Naive thymus-derived CD4-positive, alpha-beta T cell (primary cell): ENCODE measurements at regions not wholly inside any gene's neighbourhood (a gene's known extent, or its start where the extent isn't known, plus 50 kb on each side); places are given as distances from the start of the nearest gene placed in this dataset.

Source experiments
- ATAC-seq: fragments of 150-1000 bp; cut with Tn5 transposase; 2 replicates; pipeline ENCODE4 v1.10.0; 2021; ENCODE audit warnings: mild to moderate bottlenecking, moderate library complexity
- CTCF ChIA-PET: fragments of 350-600 bp; sonication (Branson Sonifier 250); formaldehyde crosslinking; loops from one replicate; lab custom pipeline; 2021; ENCODE audit warnings: antibody characterized with exemption; lab: Charles Lee
- POLR2A ChIA-PET: fragments of 350-600 bp; sonication (Branson Sonifier 250); formaldehyde crosslinking; loops from one replicate; lab custom pipeline; 2021; ENCODE audit warnings: antibody characterized with exemption, inconsistent platforms; lab: Charles Lee
- DNase-seq, 9 donors: peaks; one replicate each; pipeline versions ENCODE4 v3.0.0 to v3.0.0-alpha.2; 2020 to 2022; ENCODE audit warnings: mixed read lengths in 1 of 9
- H3K27ac ChIP-seq: one replicate; pipeline ENCODE4 v1.7.0; 2013; ENCODE audit warnings: mild to moderate bottlenecking, low read depth, low read length, moderate library complexity
- H3K27me3 ChIP-seq, 2 donors: one replicate each; pipeline ENCODE4 v1.7.0; 2013; ENCODE audit warnings: low read length in 2 of 2, mild to moderate bottlenecking in 2 of 2, moderate library complexity in 2 of 2; ENCODE audit not compliant: control insufficient read depth in 2 of 2, insufficient read depth in 2 of 2
- H3K36me3 ChIP-seq, 3 experiments: 1 replicate in 2 of 3; 2 replicates in 1 of 3; pipeline ENCODE4 v1.7.0; 2013; ENCODE audit warnings: low read length in 3 of 3, mild to moderate bottlenecking in 3 of 3, moderate library complexity in 1 of 3; ENCODE audit not compliant: insufficient read depth in 3 of 3, control insufficient read depth in 2 of 3
- H3K4me1 ChIP-seq, 2 donors: one replicate each; pipeline ENCODE4 v1.7.0; 2013; ENCODE audit warnings: low read length in 2 of 2, mild to moderate bottlenecking in 2 of 2, moderate library complexity in 1 of 2; ENCODE audit not compliant: control insufficient read depth in 2 of 2, insufficient read depth in 2 of 2
- H3K4me3 ChIP-seq: 2 replicates; pipeline ENCODE4 v1.7.0; 2013; ENCODE audit warnings: mild to moderate bottlenecking, low read length
- H3K9me3 ChIP-seq, 3 experiments: 1 replicate in 2 of 3; 2 replicates in 1 of 3; pipeline ENCODE4 v1.7.0; 2013; ENCODE audit warnings: low read length in 3 of 3; ENCODE audit not compliant: control insufficient read depth in 2 of 3
- H3K27ac Mint-ChIP-seq, 9 donors: one replicate each; pipeline ENCODE4 v1.8.0; 2020 to 2022; ENCODE audit warnings: mixed read lengths in 9 of 9, mild to moderate bottlenecking in 8 of 9, moderate library complexity in 5 of 9, inconsistent platforms in 2 of 9
- H3K27me3 Mint-ChIP-seq, 5 donors: one replicate each; pipeline ENCODE4 v1.8.0; 2021 to 2022; ENCODE audit warnings: mixed read lengths in 5 of 5, mild to moderate bottlenecking in 1 of 5
- H3K36me3 Mint-ChIP-seq, 5 donors: one replicate each; pipeline ENCODE4 v1.8.0; 2020 to 2022; ENCODE audit warnings: mixed read lengths in 5 of 5, mild to moderate bottlenecking in 3 of 5, inconsistent platforms in 1 of 5
- H3K4me1 Mint-ChIP-seq, 7 donors: one replicate each; pipeline ENCODE4 v1.8.0; 2020 to 2022; ENCODE audit warnings: mixed read lengths in 7 of 7, mild to moderate bottlenecking in 3 of 7, inconsistent platforms in 1 of 7
- H3K4me3 Mint-ChIP-seq, 10 donors: one replicate each; pipeline ENCODE4 v1.8.0; 2020 to 2022; ENCODE audit warnings: mild to moderate bottlenecking in 10 of 10, mixed read lengths in 10 of 10, moderate library complexity in 6 of 10, inconsistent platforms in 2 of 10
- H3K9me3 Mint-ChIP-seq, 11 donors: one replicate each; pipeline ENCODE4 v1.8.0; 2020 to 2022; ENCODE audit warnings: mixed read lengths in 11 of 11, mild to moderate bottlenecking in 4 of 11, inconsistent platforms in 1 of 11, moderate library complexity in 1 of 11
- intact Hi-C, 2 donors: fragments of 100-400 bp; cut with micrococcal nuclease; formaldehyde crosslinking; loops; one replicate each; pipeline ENCODE4 v1.15.1; 2023

- no peaks in the 10 kb centered on the region for H3K4me1 Mint-ChIP-seq
- DNase-seq (no peak), ATAC-seq (no peak)
- H3K36me3 Mint-ChIP-seq = no peaks in the 10 kb centered on the region
- H3K9me3 Mint-ChIP-seq = peaks cover 0 to 4% (median 0%) of the 10 kb centered on the region in 11 donors
- H3K4me3 Mint-ChIP-seq = no peak overlapping the region
- Histone ChIP-seq H3K27me3 (no peaks in the 10 kb centered on the region), H3K36me3 (no peaks in the 10 kb centered on the region), H3K27ac (no peak overlapping the region), H3K4me1 (no peaks in the 10 kb centered on the region), H3K4me3 (no peak overlapping the region), H3K9me3 (no peaks in the 10 kb centered on the region)
- H3K27me3 Mint-ChIP-seq = no peaks in the 10 kb centered on the region
- intact Hi-C loops = no loop called here
- no peak overlapping the region for H3K27ac Mint-ChIP-seq
- CTCF ChIA-PET = no interaction called here
- POLR2A ChIA-PET = no interaction called here
Observed at GRCh38 chr5:89864941-89865340, 544.6 kb downstream of the CETN3 start.

- peaks cover 0 to 3% (median 0%) of the 10 kb centered on the region in 5 donors for H3K36me3 Mint-ChIP-seq
- no peak for DNase-seq
- no peaks in the 10 kb centered on the region for H3K4me1 ChIP-seq
- no peaks in the 10 kb centered on the region for H3K9me3 ChIP-seq
- H3K27me3 ChIP-seq = no peaks in the 10 kb centered on the region
- CTCF ChIA-PET = no interaction called here
- no peak overlapping the region for H3K27ac ChIP-seq
- POLR2A ChIA-PET = no interaction called here
- no peak overlapping the region for H3K4me3 ChIP-seq
- peaks cover 0 to 8% (median 3%) of the 10 kb centered on the region in 11 donors for H3K9me3 Mint-ChIP-seq
- intact Hi-C loops = no loop called here
- H3K27ac Mint-ChIP-seq = no peak overlapping the region
- H3K27me3 Mint-ChIP-seq = no peaks in the 10 kb centered on the region
- no peak overlapping the region for H3K4me3 Mint-ChIP-seq
- H3K36me3 ChIP-seq = no peaks in the 10 kb centered on the region
- no peaks in the 10 kb centered on the region for H3K4me1 Mint-ChIP-seq
- no peak for ATAC-seq
Observed at GRCh38 chr5:89857790-89858189, 551.8 kb downstream of the CETN3 start.

- Histone ChIP-seq H3K27ac (no peak overlapping the region), H3K36me3 (no peaks in the 10 kb centered on the region), H3K4me1 (no peaks in the 10 kb centered on the region), H3K9me3 (no peaks in the 10 kb centered on the region), H3K27me3 (no peaks in the 10 kb centered on the region), H3K4me3 (no peak overlapping the region)
- ATAC-seq = no peak
- ChIA-PET POLR2A (no interaction called here), CTCF (no interaction called here)
- peaks cover 0 to 8% (median 3%) of the 10 kb centered on the region in 11 donors for H3K9me3 Mint-ChIP-seq
- H3K27me3 Mint-ChIP-seq = no peaks in the 10 kb centered on the region
- intact Hi-C loops = no loop called here
- H3K4me3 Mint-ChIP-seq = no peak overlapping the region
- no peak for DNase-seq
- peaks cover 0 to 3% (median 0%) of the 10 kb centered on the region in 5 donors for H3K36me3 Mint-ChIP-seq
- no peaks in the 10 kb centered on the region for H3K4me1 Mint-ChIP-seq
- no peak overlapping the region for H3K27ac Mint-ChIP-seq
Observed at GRCh38 chr5:89855417-89855816, 554.1 kb downstream of the CETN3 start.

- Histone ChIP-seq H3K9me3 (no peaks in the 10 kb centered on the region), H3K4me3 (no peak overlapping the region), H3K4me1 (no peaks in the 10 kb centered on the region), H3K27ac (no peak overlapping the region), H3K27me3 (no peaks in the 10 kb centered on the region), H3K36me3 (no peaks in the 10 kb centered on the region)
- intact Hi-C loops = loop anchor here in 1 of 2 donors (5.0 kb wide), 1 partner anchor 720 kb away; no protein-coding TSS in a partner anchor
- ATAC-seq = no peak
- Mint-ChIP-seq H3K27ac (no peak overlapping the region), H3K36me3 (no peaks in the 10 kb centered on the region), H3K9me3 (peaks cover 0 to 3% (median 0%) of the 10 kb centered on the region in 11 donors), H3K27me3 (no peaks in the 10 kb centered on the region), H3K4me3 (no peak overlapping the region), H3K4me1 (no peaks in the 10 kb centered on the region)
- ChIA-PET POLR2A (no interaction called here), CTCF (no interaction called here)
- DNase-seq = no peak
Observed at GRCh38 chr5:89851911-89852310, 557.6 kb downstream of the CETN3 start.

- CTCF ChIA-PET = no interaction called here
Observed at GRCh38 chr5:89850513-89850865, 559.1 kb downstream of the CETN3 start.

GRCh38 chr5:89849830-89850512, 559.6 kb downstream of the CETN3 start:
- H3K36me3 Mint-ChIP-seq = no peaks in the 10 kb centered on the region
- H3K4me1 ChIP-seq = no peaks in the 10 kb centered on the region
- ChIA-PET POLR2A (no interaction called here), CTCF (no interaction called here)
- no peak overlapping the region for H3K4me3 Mint-ChIP-seq
- no peaks in the 10 kb centered on the region for H3K4me1 Mint-ChIP-seq
- intact Hi-C loops = loop anchor here in 1 of 2 donors (5.0 kb wide), 1 partner anchor 722 kb away; no protein-coding TSS in a partner anchor
- H3K27me3 Mint-ChIP-seq = no peaks in the 10 kb centered on the region
- ATAC-seq (no peak), DNase-seq (no peak)
- H3K27ac Mint-ChIP-seq = no peak overlapping the region
- no peaks in the 10 kb centered on the region for H3K9me3 ChIP-seq
- no peaks in the 10 kb centered on the region for H3K36me3 ChIP-seq
- H3K27me3 ChIP-seq = no peaks in the 10 kb centered on the region
- peaks cover 0 to 3% (median 0%) of the 10 kb centered on the region in 11 donors for H3K9me3 Mint-ChIP-seq
- no peak overlapping the region for H3K4me3 ChIP-seq
- no peak overlapping the region for H3K27ac ChIP-seq

More at GRCh38 chr5:89850513-89850865, 559.1 kb downstream of the CETN3 start:
- POLR2A ChIA-PET = no interaction called here
- intact Hi-C loops = loop anchor here in 1 of 2 donors (5.0 kb wide), 1 partner anchor 722 kb away; no protein-coding TSS in a partner anchor
- Mint-ChIP-seq H3K27ac (no peak overlapping the region), H3K36me3 (no peaks in the 10 kb centered on the region), H3K9me3 (peaks cover 0 to 3% (median 0%) of the 10 kb centered on the region in 11 donors), H3K4me1 (no peaks in the 10 kb centered on the region), H3K27me3 (no peaks in the 10 kb centered on the region), H3K4me3 (no peak overlapping the region)
- H3K27me3 ChIP-seq = no peaks in the 10 kb centered on the region
- H3K9me3 ChIP-seq = no peaks in the 10 kb centered on the region
- DNase-seq (no peak), ATAC-seq (no peak)
- no peak overlapping the region for H3K27ac ChIP-seq
- no peaks in the 10 kb centered on the region for H3K36me3 ChIP-seq
- no peak overlapping the region for H3K4me3 ChIP-seq
- H3K4me1 ChIP-seq = no peaks in the 10 kb centered on the region

- ATAC-seq (no peak), DNase-seq (no peak)
- Histone ChIP-seq H3K4me3 (no peak overlapping the region), H3K9me3 (no peaks in the 10 kb centered on the region), H3K4me1 (no peaks in the 10 kb centered on the region), H3K27ac (no peak overlapping the region), H3K27me3 (no peaks in the 10 kb centered on the region), H3K36me3 (no peaks in the 10 kb centered on the region)
- Mint-ChIP-seq H3K9me3 (peaks cover 0 to 3% (median 0%) of the 10 kb centered on the region in 11 donors), H3K27me3 (no peaks in the 10 kb centered on the region), H3K4me1 (no peaks in the 10 kb centered on the region), H3K27ac (peak overlapping the region in 1 of 9 donors; percentile 82), H3K36me3 (no peaks in the 10 kb centered on the region), H3K4me3 (no peak overlapping the region)
- ChIA-PET CTCF (no interaction called here), POLR2A (no interaction called here)
- intact Hi-C loops = no loop called here
Observed at GRCh38 chr5:89847743-89848142, 561.8 kb downstream of the CETN3 start.
